Left lung (tissue), 4 donors: ENCODE measurements at regions not wholly inside any gene's neighbourhood (a gene's known extent, or its start where the extent isn't known, plus 50 kb on each side); places are given as distances from the start of the nearest gene placed in this dataset.

ENCODE experiments used
- ATAC-seq: fragments of 200-7000 bp; cut with Tn5 transposase; one replicate; pipeline ENCODE4 v1.9.1; 2020; ENCODE audit warnings: moderate library complexity
- DNase-seq, 4 donors: peaks; one replicate each; pipeline ENCODE4 v3.0.0-alpha.2; 2013 to 2020
- H3K27ac ChIP-seq, 2 donors: fragments of 200-600 bp; sonication (generic) in 1 of 2; one replicate each; pipeline versions ENCODE4 v1.5.0 to v1.8.0; 2020 to 2021
- H3K27me3 ChIP-seq, 2 donors: fragments of 200-600 bp; sonication (generic) in 1 of 2; one replicate each; pipeline versions ENCODE4 v1.5.0 to v1.8.0; 2020 to 2021
- H3K36me3 ChIP-seq, 2 donors: fragments of 200-600 bp; sonication (generic) in 1 of 2; one replicate each; pipeline versions ENCODE4 v1.5.0 to v1.8.0; 2020 to 2021
- H3K4me1 ChIP-seq, 2 donors: fragments of 200-600 bp; one replicate each; pipeline ENCODE4 v1.8.0; 2021
- H3K4me3 ChIP-seq, 2 donors: fragments of 200-600 bp; sonication (generic) in 1 of 2; one replicate each; pipeline versions ENCODE4 v1.5.0 to v1.8.0; 2020 to 2021; ENCODE audit warnings: mild to moderate bottlenecking in 1 of 2
- H3K9me3 ChIP-seq, 2 donors: fragments of 200-600 bp; sonication (generic) in 1 of 2; one replicate each; pipeline versions ENCODE4 v1.5.0 to v1.8.0; 2020 to 2021
- CTCF ChIP-seq, 2 donors: fragments of 200-600 bp; sonication (generic) in 1 of 2; IDR thresholded peaks; one replicate each; pipeline versions ENCODE4 v1.5.0 to v1.8.0; 2021; ENCODE audit warnings: antibody characterized with exemption in 2 of 2
- intact Hi-C, 2 donors: fragments of 100-400 bp; cut with DNase I; formaldehyde crosslinking; loops; one replicate each; pipeline versions ENCODE4 v1.11.2 to v1.14.2; 2022
- donor health status: DM: no; HTN: yes; CAD: no.
- donor health status: DM: no; HTN: no; CAD: no.

GRCh38 chr5:158573829-158574228 is 525.9 kb downstream of the EBF1 start:
- Histone ChIP-seq H3K27ac (no peak overlapping the region), H3K9me3 (peaks cover 0 to 12% of the 10 kb centered on the region in 2 donors), H3K4me1 (no peaks in the 10 kb centered on the region), H3K4me3 (no peak overlapping the region), H3K27me3 (no peaks in the 10 kb centered on the region), H3K36me3 (no peaks in the 10 kb centered on the region)
- DNase-seq (no peak), ATAC-seq (no peak)
- TF ChIP-seq CTCF (IDR thresholded peaks at IDR 0.05), result no peak
- intact Hi-C loops, result no loop called here

GRCh38 chr5:158570502-158570901 is 529.2 kb downstream of the EBF1 start:
- intact Hi-C loops, result no loop called here
- Histone ChIP-seq H3K4me3 (no peak overlapping the region), H3K27ac (no peak overlapping the region), H3K36me3 (no peaks in the 10 kb centered on the region), H3K27me3 (no peaks in the 10 kb centered on the region), H3K4me1 (no peaks in the 10 kb centered on the region), H3K9me3 (no peaks in the 10 kb centered on the region)
- no peak for ATAC-seq
- no peak for DNase-seq
- no peak for TF ChIP-seq CTCF (IDR thresholded peaks at IDR 0.05)

- DNase-seq, result no peak
- TF ChIP-seq CTCF (IDR thresholded peaks at IDR 0.05), result no peak
- intact Hi-C loops, result no loop called here
- Histone ChIP-seq H3K4me3 (no peak overlapping the region), H3K36me3 (no peaks in the 10 kb centered on the region), H3K9me3 (no peaks in the 10 kb centered on the region), H3K27ac (no peak overlapping the region), H3K4me1 (no peaks in the 10 kb centered on the region), H3K27me3 (no peaks in the 10 kb centered on the region)
- no peak for ATAC-seq
Measured at GRCh38 chr5:158569534-158569933, 530.2 kb downstream of the EBF1 start.

- no peak for DNase-seq
- intact Hi-C loops, result no loop called here
- ATAC-seq, result no peak
- Histone ChIP-seq H3K4me1 (no peaks in the 10 kb centered on the region), H3K27me3 (no peaks in the 10 kb centered on the region), H3K27ac (no peak overlapping the region), H3K4me3 (no peak overlapping the region), H3K36me3 (no peaks in the 10 kb centered on the region), H3K9me3 (no peaks in the 10 kb centered on the region)
- TF ChIP-seq CTCF (IDR thresholded peaks at IDR 0.05), result no peak
Measured at GRCh38 chr5:158565017-158565789, 534.5 kb downstream of the EBF1 start.

GRCh38 chr5:158563760-158564390 is 535.8 kb downstream of the EBF1 start:
- TF ChIP-seq CTCF (IDR thresholded peaks at IDR 0.05), result no peak
- Histone ChIP-seq H3K4me1 (no peaks in the 10 kb centered on the region), H3K36me3 (no peaks in the 10 kb centered on the region), H3K9me3 (no peaks in the 10 kb centered on the region), H3K4me3 (no peak overlapping the region), H3K27ac (no peak overlapping the region), H3K27me3 (no peaks in the 10 kb centered on the region)
- intact Hi-C loops, result no loop called here
- DNase-seq (no peak), ATAC-seq (no peak)
